Trophoblast cell (in vitro differentiated cells and primary cell): ENCODE measurements at regions not wholly inside any gene's neighbourhood (a gene's known extent, or its start where the extent isn't known, plus 50 kb on each side); places are given as distances from the start of the nearest gene placed in this dataset.

Experiments
- DNase-seq, 2 donors: peaks; one replicate each; pipeline ENCODE4 v3.0.0-alpha.2; 2016
- H2AFZ ChIP-seq: 2 replicates; pipeline ENCODE4 v1.6.1; 2013; ENCODE audit warnings: low read length, moderate library complexity, mild to moderate bottlenecking; ENCODE audit not compliant: insufficient read depth, poor library complexity
- H2AK5ac ChIP-seq: 2 replicates; pipeline ENCODE4 v1.6.1; 2013; ENCODE audit warnings: mild to moderate bottlenecking, low read length
- H2BK120ac ChIP-seq: 2 replicates; pipeline ENCODE4 v1.6.1; 2013; ENCODE audit warnings: low read length, mild to moderate bottlenecking, moderate library complexity; ENCODE audit not compliant: insufficient read depth, poor library complexity
- H2BK12ac ChIP-seq: 2 replicates; pipeline ENCODE4 v1.6.1; 2013; ENCODE audit warnings: mild to moderate bottlenecking, low read length, moderate library complexity
- H2BK5ac ChIP-seq: 2 replicates; pipeline ENCODE4 v1.6.1; 2013; ENCODE audit warnings: low read length, low read depth, moderate library complexity, mild to moderate bottlenecking; ENCODE audit not compliant: poor library complexity
- H3K14ac ChIP-seq: 2 replicates; pipeline ENCODE4 v1.6.1; 2013; ENCODE audit warnings: mild to moderate bottlenecking, low read length
- H3K18ac ChIP-seq: 2 replicates; pipeline ENCODE4 v1.6.1; 2013; ENCODE audit warnings: mild to moderate bottlenecking, low read length
- H3K23ac ChIP-seq: 2 replicates; pipeline ENCODE4 v1.6.1; 2013; ENCODE audit warnings: low read length
- H3K27ac ChIP-seq: 2 replicates; pipeline ENCODE4 v1.5.1; 2013; ENCODE audit warnings: low read depth, mild to moderate bottlenecking, inconsistent platforms, low read length, moderate library complexity
- H3K27me3 ChIP-seq: 2 replicates; pipeline ENCODE4 v1.6.1; 2013; ENCODE audit warnings: inconsistent platforms, mild to moderate bottlenecking, low read length, moderate library complexity; ENCODE audit not compliant: insufficient read depth
- H3K36me3 ChIP-seq, 2 experiments: 1 replicate in 1 of 2; 2 replicates in 1 of 2; pipeline ENCODE4 v1.6.1; 2013; ENCODE audit warnings: low read length in 2 of 2, mild to moderate bottlenecking in 2 of 2, moderate library complexity in 1 of 2; ENCODE audit not compliant: insufficient read depth in 2 of 2, control insufficient read depth in 1 of 2
- H3K4ac ChIP-seq: 2 replicates; pipeline ENCODE4 v1.6.1; 2013; ENCODE audit warnings: low read depth, mild to moderate bottlenecking, low read length, moderate library complexity
- H3K4me1 ChIP-seq, 2 experiments: 1 replicate in 1 of 2; 2 replicates in 1 of 2; pipeline ENCODE4 v1.6.1; 2013; ENCODE audit warnings: low read length in 2 of 2, mild to moderate bottlenecking in 2 of 2, moderate library complexity in 1 of 2; ENCODE audit not compliant: insufficient read depth in 2 of 2, control insufficient read depth in 1 of 2
- H3K4me2 ChIP-seq: 2 replicates; pipeline ENCODE4 v1.6.1; 2013; ENCODE audit warnings: inconsistent platforms, mild to moderate bottlenecking, low read length, moderate library complexity
- H3K4me3 ChIP-seq: 2 replicates; pipeline ENCODE4 v1.5.1; 2013; ENCODE audit warnings: mild to moderate bottlenecking, low read depth, low read length, inconsistent platforms
- H3K79me1 ChIP-seq: one replicate; pipeline ENCODE4 v1.6.1; 2013; ENCODE audit warnings: low read length
- H3K79me2 ChIP-seq: 2 replicates; pipeline ENCODE4 v1.6.1; 2013; ENCODE audit warnings: low read length, mild to moderate bottlenecking; ENCODE audit not compliant: control insufficient read depth, insufficient read depth, poor library complexity
- H3K9ac ChIP-seq: 2 replicates; pipeline ENCODE4 v1.6.1; 2013; ENCODE audit warnings: mild to moderate bottlenecking, low read length
- H3K9me3 ChIP-seq: 2 replicates; pipeline ENCODE4 v1.6.1; 2013; ENCODE audit warnings: low read depth, mild to moderate bottlenecking, control low read depth, inconsistent platforms, low read length; ENCODE audit not compliant: insufficient read depth
- H4K12ac ChIP-seq: 2 replicates; pipeline ENCODE4 v1.6.1; 2013; ENCODE audit warnings: low read depth, mild to moderate bottlenecking, low read length, moderate library complexity
- H4K8ac ChIP-seq: 2 replicates; pipeline ENCODE4 v1.6.1; 2013; ENCODE audit warnings: low read depth, mild to moderate bottlenecking, low read length, moderate library complexity
- H4K91ac ChIP-seq: one replicate; pipeline ENCODE4 v1.6.1; 2013; ENCODE audit warnings: low read depth, mild to moderate bottlenecking, low read length, moderate library complexity
- WGBS: extraction: QIAGEN DNeasy Blood & Tissue Kit; methylation state at CpG from one replicate; pipeline ENCODE4 v1.1.7; 2013; ENCODE audit warnings: missing lambda C conversion rate; ENCODE audit not compliant: insufficient read length, insufficient coverage; ENCODE audit errors: extremely low coverage; 5-methylcytosine and 5-hydroxymethylcytosine counted together

- DNase-seq: no peak
- Histone ChIP-seq H3K9ac (no peak overlapping the region), H3K14ac (no peak overlapping the region), H4K91ac (no peak overlapping the region), H2BK5ac (no peak overlapping the region), H4K8ac (no peak overlapping the region), H3K79me1 (no peaks in the 10 kb centered on the region), H3K36me3 (no peaks in the 10 kb centered on the region), H2AK5ac (no peak overlapping the region), H3K27me3 (no peaks in the 10 kb centered on the region), H2BK120ac (no peak overlapping the region), H4K12ac (no peak overlapping the region), H3K4me3 (no peak overlapping the region), H3K4me2 (no peak overlapping the region), H3K4me1 (no peaks in the 10 kb centered on the region), H3K4ac (no peak overlapping the region), H3K9me3 (no peaks in the 10 kb centered on the region), H2AFZ (no peak overlapping the region), H3K27ac (no peak overlapping the region), H2BK12ac (no peak overlapping the region), H3K23ac (no peak overlapping the region), H3K79me2 (no peaks in the 10 kb centered on the region), H3K18ac (no peak overlapping the region)
- no CpG with 5 or more reads among the region's 5 CpGs for WGBS
Observed at GRCh38 chr20:22465622-22466446, 118.5 kb downstream of the FOXA2 start.

DNA sequence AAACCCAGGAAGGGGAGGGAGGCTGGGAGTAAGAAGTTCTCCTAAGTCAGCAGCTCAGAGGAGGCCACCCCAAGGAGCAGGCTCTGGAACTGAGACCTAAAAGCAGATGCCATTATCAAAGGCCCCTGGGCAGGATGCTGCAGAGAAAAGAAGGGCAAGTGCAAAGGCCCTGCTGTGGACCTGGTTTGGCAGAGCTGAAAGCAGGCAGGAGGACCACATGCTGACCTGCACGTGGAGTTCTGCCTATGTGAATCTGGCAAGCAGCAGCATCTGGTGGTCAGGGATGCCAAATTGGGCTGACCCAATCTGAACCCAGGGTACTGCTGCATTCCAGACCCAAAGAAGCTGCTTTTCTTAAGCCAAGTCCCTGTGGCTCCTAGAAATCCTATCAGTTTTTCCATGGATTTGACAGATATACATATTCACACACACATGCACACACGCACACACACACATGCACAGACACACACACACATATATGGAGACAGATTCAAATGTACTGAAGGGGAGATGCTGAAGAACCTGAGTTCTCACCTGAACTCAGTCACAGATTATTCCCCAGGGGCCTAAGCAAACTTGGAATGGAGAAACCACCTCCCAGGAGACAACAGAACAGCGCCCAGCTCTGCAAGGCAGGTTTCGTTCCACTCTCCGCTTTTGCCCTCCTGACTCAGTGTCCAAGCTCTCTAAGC is 119.9 kb downstream of the FOXA2 start:
- H2BK12ac ChIP-seq: no peak overlapping the region
- H3K4me1 ChIP-seq: no peaks in the 10 kb centered on the region
- no peak overlapping the region for H2BK5ac ChIP-seq
- H3K9ac ChIP-seq: no peak overlapping the region
- no peak overlapping the region for H3K23ac ChIP-seq
- H3K36me3 ChIP-seq: no peaks in the 10 kb centered on the region
- no CpG with 5 or more reads among the region's 5 CpGs for WGBS
- no peaks in the 10 kb centered on the region for H3K79me2 ChIP-seq
- no peak overlapping the region for H4K8ac ChIP-seq
- no peak overlapping the region for H2AK5ac ChIP-seq
- no peak overlapping the region for H2AFZ ChIP-seq
- no peak overlapping the region for H3K14ac ChIP-seq
- DNase-seq: no peak
- H3K79me1 ChIP-seq: no peaks in the 10 kb centered on the region
- no peak overlapping the region for H3K4me3 ChIP-seq
- H4K91ac ChIP-seq: no peak overlapping the region
- H4K12ac ChIP-seq: no peak overlapping the region
- no peak overlapping the region for H3K4ac ChIP-seq
- H3K18ac ChIP-seq: no peak overlapping the region
- H3K27me3 ChIP-seq: no peaks in the 10 kb centered on the region
- no peaks in the 10 kb centered on the region for H3K9me3 ChIP-seq
- H2BK120ac ChIP-seq: no peak overlapping the region
- no peak overlapping the region for H3K4me2 ChIP-seq
- no peak overlapping the region for H3K27ac ChIP-seq

GRCh38 chr20:22462975-22463914 is 121.1 kb downstream of the FOXA2 start:
- Histone ChIP-seq H3K23ac (no peak overlapping the region), H3K18ac (no peak overlapping the region), H2BK5ac (no peak overlapping the region), H2BK12ac (no peak overlapping the region), H3K4me3 (no peak overlapping the region), H3K79me1 (no peaks in the 10 kb centered on the region), H3K79me2 (no peaks in the 10 kb centered on the region), H3K4me2 (no peak overlapping the region), H3K4ac (no peak overlapping the region), H2BK120ac (no peak overlapping the region), H2AFZ (no peak overlapping the region), H3K9ac (no peak overlapping the region), H2AK5ac (no peak overlapping the region), H3K36me3 (no peaks in the 10 kb centered on the region), H3K27me3 (no peaks in the 10 kb centered on the region), H3K4me1 (no peaks in the 10 kb centered on the region), H4K91ac (no peak overlapping the region), H3K27ac (no peak overlapping the region), H4K12ac (no peak overlapping the region), H4K8ac (no peak overlapping the region), H3K14ac (no peak overlapping the region), H3K9me3 (no peaks in the 10 kb centered on the region)
- DNase-seq: no peak
- no CpG with 5 or more reads among the region's 11 CpGs for WGBS

DNA sequence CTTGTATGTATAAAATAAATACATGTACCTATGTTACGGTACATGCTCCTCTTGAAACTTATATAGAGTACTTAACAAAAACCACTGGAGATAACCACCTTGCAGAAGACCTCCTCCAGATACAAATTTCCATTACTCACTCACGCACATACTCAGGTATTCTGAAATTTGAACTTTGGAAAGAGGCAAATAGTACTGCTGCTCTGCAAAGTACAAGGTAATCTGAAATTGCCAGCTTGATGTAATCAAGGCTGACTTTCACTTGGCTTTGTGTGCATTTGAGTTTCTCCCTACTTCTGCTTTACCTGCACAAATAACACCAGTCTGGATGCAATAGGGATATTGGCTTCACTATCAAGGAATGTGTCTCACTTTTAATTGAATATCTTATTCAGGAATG is 123.6 kb downstream of the FOXA2 start:
- H3K14ac ChIP-seq: no peak overlapping the region
- no CpG with 5 or more reads among the region's 2 CpGs for WGBS
- DNase-seq: no peak
- no peak overlapping the region for H3K4ac ChIP-seq
- H3K79me1 ChIP-seq: no peaks in the 10 kb centered on the region
- no peak overlapping the region for H3K9ac ChIP-seq
- no peak overlapping the region for H3K18ac ChIP-seq
- no peaks in the 10 kb centered on the region for H3K27me3 ChIP-seq
- no peaks in the 10 kb centered on the region for H3K4me1 ChIP-seq
- H2AFZ ChIP-seq: no peak overlapping the region
- H4K91ac ChIP-seq: no peak overlapping the region
- no peak overlapping the region for H2BK120ac ChIP-seq
- H3K27ac ChIP-seq: no peak overlapping the region
- no peaks in the 10 kb centered on the region for H3K36me3 ChIP-seq
- no peak overlapping the region for H3K4me2 ChIP-seq
- no peaks in the 10 kb centered on the region for H3K9me3 ChIP-seq
- H4K8ac ChIP-seq: no peak overlapping the region
- no peak overlapping the region for H3K23ac ChIP-seq
- H3K79me2 ChIP-seq: no peaks in the 10 kb centered on the region
- no peak overlapping the region for H3K4me3 ChIP-seq
- H2BK5ac ChIP-seq: no peak overlapping the region
- no peak overlapping the region for H4K12ac ChIP-seq
- H2BK12ac ChIP-seq: no peak overlapping the region
- no peak overlapping the region for H2AK5ac ChIP-seq
